ENCODE measurements at regions not wholly inside any gene's neighbourhood (a gene's known extent, or its start where the extent isn't known, plus 50 kb on each side); places are given as distances from the start of the nearest gene placed in this dataset.

DNA sequence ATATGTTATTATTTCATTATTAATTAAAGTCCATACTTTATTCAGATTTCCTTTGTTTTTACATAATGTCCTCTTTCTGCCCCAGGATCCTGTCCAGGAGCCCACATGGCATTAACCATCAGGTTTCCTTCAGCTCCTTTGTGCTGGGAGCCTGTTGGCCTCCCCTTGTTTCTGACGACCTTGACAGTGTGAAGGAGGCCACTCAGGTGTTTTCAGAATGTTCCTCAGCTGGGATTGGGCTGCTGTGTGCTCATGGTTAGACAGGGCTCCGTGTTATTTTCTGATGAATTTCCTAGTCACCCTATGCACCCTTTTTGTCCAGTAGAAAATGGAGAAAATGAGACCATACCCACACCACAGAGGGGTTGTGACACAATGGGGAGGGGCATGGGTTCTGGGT, 281.0 kb upstream of the FOXF1 start:
- TF ChIP-seq, protein P1, sequence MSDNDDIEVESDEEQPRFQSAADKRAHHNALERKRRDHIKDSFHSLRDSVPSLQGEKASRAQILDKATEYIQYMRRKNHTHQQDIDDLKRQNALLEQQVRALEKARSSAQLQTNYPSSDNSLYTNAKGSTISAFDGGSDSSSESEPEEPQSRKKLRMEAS (IDR thresholded peaks at IDR 0.05; ENCODE audit: low read depth, low read length), result no peak
- TF ChIP-seq CTCF (IDR thresholded peaks at IDR 0.05; ENCODE audit: low read depth, low read length), result no peak
- TF ChIP-seq POLR2A (IDR thresholded peaks at IDR 0.05; ENCODE audit: extremely low read depth, insufficient read length), result no peak
